Ishikawa (cell line): ENCODE measurements at regions not wholly inside any gene's neighbourhood (a gene's known extent, or its start where the extent isn't known, plus 50 kb on each side); places are given as distances from the start of the nearest gene placed in this dataset.

Source experiments
- TAF1 ChIP-seq: IDR thresholded peaks from 2 replicates; pipeline ENCODE4 v1.6.1; 2012; ENCODE audit warnings: low read depth, mild to moderate bottlenecking
- USF1 ChIP-seq: IDR thresholded peaks from 2 replicates; pipeline ENCODE4 v1.6.1; 2012

GRCh38 chr12:92528097-92528496 is 174.7 kb upstream of the PLEKHG7 start:
- TF ChIP-seq TAF1, result no peak
- no peak for TF ChIP-seq USF1
